ENCODE measurements at regions not wholly inside any gene's neighbourhood (a gene's known extent, or its start where the extent isn't known, plus 50 kb on each side); places are given as distances from the start of the nearest gene placed in this dataset.
A peak's percentile ranks its signal among the peaks of the same experiment; 100 is the strongest.

DNA sequence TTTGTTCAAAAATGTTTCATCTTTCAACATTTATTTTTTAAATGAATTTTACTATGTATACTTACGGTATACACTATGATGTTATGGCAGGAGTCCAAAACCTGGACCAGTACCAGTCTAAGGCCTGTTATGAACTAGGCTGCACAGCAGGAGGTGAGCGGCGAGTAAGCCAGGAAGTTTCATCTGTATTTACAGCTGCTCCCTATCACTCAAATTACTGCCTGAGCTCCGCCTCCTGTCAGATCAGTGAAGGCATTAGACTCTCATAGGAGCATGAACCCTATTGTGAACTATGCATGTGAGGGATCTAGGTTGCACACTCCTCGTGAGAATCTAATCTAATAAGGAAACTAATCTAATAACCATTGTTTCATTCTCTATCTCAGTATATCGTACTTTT lies 715.5 kb upstream of the PTPRD start:
- no peak overlapping the region for H3K4me3 ChIP-seq (ENCODE audit: low read length)

GRCh38 chr9:11335011-11335410 lies 722.2 kb upstream of the PTPRD start:
- Histone ChIP-seq H3K9me2 (replicated peaks; ENCODE audit: insufficient read depth, low read length) (no peaks in the 10 kb centered on the region), H3K4me1 (ENCODE audit: low read length) (peaks cover 12% of the 10 kb centered on the region)

More for the DNA sequence above, 715.5 kb upstream of the PTPRD start:
- H3K27me3 ChIP-seq (replicated peaks; ENCODE audit: insufficient read depth, low read length): no peaks in the 10 kb centered on the region
- H4K20me1 ChIP-seq (ENCODE audit: insufficient read depth, low read length): no peaks in the 10 kb centered on the region
- H3K4me2 ChIP-seq (ENCODE audit: low read depth, low read length): no peak overlapping the region
- no peak overlapping the region for H2AFZ ChIP-seq (ENCODE audit: low read length)
- H3K9me2 ChIP-seq (replicated peaks; ENCODE audit: insufficient read depth, low read length): no peaks in the 10 kb centered on the region
- TF ChIP-seq CTCF (IDR thresholded peaks at IDR 0.05; ENCODE audit: low read length) (no peak), EZH2phosphoT487 (IDR thresholded peaks at IDR 0.05; ENCODE audit: low read length) (no peak), EZH2 (optimal IDR thresholded peaks at IDR 0.05; ENCODE audit: low read depth, low read length) (no peak)
- no peaks in the 10 kb centered on the region for H3K79me2 ChIP-seq (ENCODE audit: low read length)
- H3K4me1 ChIP-seq (ENCODE audit: low read length): no peaks in the 10 kb centered on the region
- DNase-seq: no peak
- no peaks in the 10 kb centered on the region for H3K9me3 ChIP-seq (replicated peaks; ENCODE audit: insufficient read depth, low read length)
- H3K27ac ChIP-seq (ENCODE audit: low read length): no peak overlapping the region
- no peaks in the 10 kb centered on the region for H3K36me3 ChIP-seq (replicated peaks; ENCODE audit: insufficient read depth, low read length)
- no peaks in the 10 kb centered on the region for H3F3A ChIP-seq (ENCODE audit: insufficient read depth, low read length)
- no peak overlapping the region for H3K9ac ChIP-seq (ENCODE audit: low read length)

DNA sequence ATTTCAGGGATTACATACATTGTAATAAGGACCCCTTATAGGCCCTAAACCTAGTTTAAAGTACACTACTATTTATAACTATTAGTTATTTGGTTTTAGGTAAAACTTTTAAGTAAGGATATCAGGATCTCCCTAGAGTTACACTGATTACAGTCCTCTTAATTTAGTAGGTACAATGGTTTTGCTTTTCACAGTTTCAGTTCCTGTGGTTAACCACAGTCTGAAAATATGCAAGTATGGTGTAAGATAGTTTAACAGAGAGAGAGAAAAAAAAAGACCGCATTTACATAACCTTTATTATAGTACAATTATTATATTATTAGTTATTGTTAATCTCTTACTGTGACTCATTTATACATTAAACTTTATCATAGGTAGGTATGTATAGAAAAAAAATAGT lies 725.3 kb upstream of the PTPRD start:
- no peaks in the 10 kb centered on the region for H3K36me3 ChIP-seq (replicated peaks; ENCODE audit: insufficient read depth, low read length)
- no peak overlapping the region for H3K27ac ChIP-seq (ENCODE audit: low read length)
- H3K9me3 ChIP-seq (replicated peaks; ENCODE audit: insufficient read depth, low read length): no peaks in the 10 kb centered on the region
- TF ChIP-seq EZH2phosphoT487 (IDR thresholded peaks at IDR 0.05; ENCODE audit: low read length) (no peak), EZH2 (optimal IDR thresholded peaks at IDR 0.05; ENCODE audit: low read depth, low read length) (no peak), CTCF (IDR thresholded peaks at IDR 0.05; ENCODE audit: low read length) (no peak)
- DNase-seq: peak; percentile 83
- no peak overlapping the region for H3K9ac ChIP-seq (ENCODE audit: low read length)
- no peak overlapping the region for H2AFZ ChIP-seq (ENCODE audit: low read length)
- H3K4me2 ChIP-seq (ENCODE audit: low read depth, low read length): peak overlapping the region; percentile 33; the same call in 1 of the 2 replicates
- H3K27me3 ChIP-seq (replicated peaks; ENCODE audit: insufficient read depth, low read length): peaks cover 47% of the 10 kb centered on the region
- no peaks in the 10 kb centered on the region for H3K79me2 ChIP-seq (ENCODE audit: low read length)
- 0 out of 2 replicates have a peak, but pooled peaks cover 4% of the 10 kb centered on the region for H3F3A ChIP-seq (ENCODE audit: insufficient read depth, low read length)
- H3K9me2 ChIP-seq (replicated peaks; ENCODE audit: insufficient read depth, low read length): no peaks in the 10 kb centered on the region
- no peak overlapping the region for H3K4me3 ChIP-seq (ENCODE audit: low read length)
- peaks cover 12% of the 10 kb centered on the region for H3K4me1 ChIP-seq (ENCODE audit: low read length)
- 0 out of 2 replicates have a peak, but pooled peaks cover 4% of the 10 kb centered on the region for H4K20me1 ChIP-seq (ENCODE audit: insufficient read depth, low read length)

More at GRCh38 chr9:11335011-11335410, 722.2 kb upstream of the PTPRD start:
- DNase-seq: no peak
- Histone ChIP-seq H3K4me3 (ENCODE audit: low read length) (no peak overlapping the region), H3F3A (ENCODE audit: insufficient read depth, low read length) (0 out of 2 replicates have a peak, but pooled peaks cover 4% of the 10 kb centered on the region), H3K9me3 (replicated peaks; ENCODE audit: insufficient read depth, low read length) (no peaks in the 10 kb centered on the region), H3K27ac (ENCODE audit: low read length) (no peak overlapping the region), H3K4me2 (ENCODE audit: low read depth, low read length) (no peak overlapping the region), H3K27me3 (replicated peaks; ENCODE audit: insufficient read depth, low read length) (peaks cover 36% of the 10 kb centered on the region), H2AFZ (ENCODE audit: low read length) (no peak overlapping the region), H4K20me1 (ENCODE audit: insufficient read depth, low read length) (0 out of 2 replicates have a peak, but pooled peaks cover 4% of the 10 kb centered on the region), H3K36me3 (replicated peaks; ENCODE audit: insufficient read depth, low read length) (no peaks in the 10 kb centered on the region), H3K9ac (ENCODE audit: low read length) (no peak overlapping the region), H3K79me2 (ENCODE audit: low read length) (no peaks in the 10 kb centered on the region)
- TF ChIP-seq CTCF (IDR thresholded peaks at IDR 0.05; ENCODE audit: low read length) (no peak), EZH2phosphoT487 (IDR thresholded peaks at IDR 0.05; ENCODE audit: low read length) (no peak), EZH2 (optimal IDR thresholded peaks at IDR 0.05; ENCODE audit: low read depth, low read length) (no peak)

Measured in MM.1S (cell line).